ENCODE measurements at regions not wholly inside any gene's neighbourhood (a gene's known extent, or its start where the extent isn't known, plus 50 kb on each side); places are given as distances from the start of the nearest gene placed in this dataset.
"Not testable (repeated sequence)": the region's sequence is repeated elsewhere in the genome, so short reads cannot be mapped to it uniquely, and the experiment has no call there.

GRCh38 chr14:53386362-53386761 is 233.2 kb upstream of the DDHD1 start:
- DNase-seq, result no peak

GRCh38 chr14:53384536-53384935 is 231.4 kb upstream of the DDHD1 start:
- DNase-seq, result no peak

- DNase-seq, result no peak
Measured at GRCh38 chr14:53384073-53384472, 230.9 kb upstream of the DDHD1 start.

GRCh38 chr14:53381895-53382294 is 228.8 kb upstream of the DDHD1 start:
- DNase-seq, result no peak

GRCh38 chr14:53380867-53381225 is 227.7 kb upstream of the DDHD1 start:
- DNase-seq, result no peak

- DNase-seq, result no peak
Measured at GRCh38 chr14:53380052-53380866, 227.1 kb upstream of the DDHD1 start.

- DNase-seq, result no peak
Measured at GRCh38 chr14:53378142-53378541, 225.0 kb upstream of the DDHD1 start.

GRCh38 chr14:53376064-53376463 is 222.9 kb upstream of the DDHD1 start:
- no peak for DNase-seq

GRCh38 chr14:53375599-53375998 is 222.5 kb upstream of the DDHD1 start:
- no peak for DNase-seq

GRCh38 chr14:53368711-53369201 is 215.6 kb upstream of the DDHD1 start:
- no peak for DNase-seq

- DNase-seq, result no peak
Measured at GRCh38 chr14:53368066-53368465, 214.9 kb upstream of the DDHD1 start.

GRCh38 chr14:53367644-53368026 is 214.5 kb upstream of the DDHD1 start:
- no peak for DNase-seq

- DNase-seq, result no peak
Measured at GRCh38 chr14:53365486-53366130, 212.5 kb upstream of the DDHD1 start.

- not testable (repeated sequence) for DNase-seq
Measured at GRCh38 chr14:53362916-53363315, 209.8 kb upstream of the DDHD1 start.

GRCh38 chr14:53360829-53361228 is 207.7 kb upstream of the DDHD1 start:
- DNase-seq, result no peak

- DNase-seq, result no peak
Measured at GRCh38 chr14:53358166-53358565, 205.0 kb upstream of the DDHD1 start.

- no peak for DNase-seq
Measured at GRCh38 chr14:53356361-53357150, 203.4 kb upstream of the DDHD1 start.

GRCh38 chr14:53355581-53356112 is 202.5 kb upstream of the DDHD1 start:
- no peak for DNase-seq

- DNase-seq, result no peak
Measured at GRCh38 chr14:53354336-53354735, 201.2 kb upstream of the DDHD1 start.

GRCh38 chr14:53350866-53351265 is 197.7 kb upstream of the DDHD1 start:
- no peak for DNase-seq

GRCh38 chr14:53350429-53350828 is 197.3 kb upstream of the DDHD1 start:
- no peak for DNase-seq

- DNase-seq, result no peak
Measured at GRCh38 chr14:53346988-53347387, 193.9 kb upstream of the DDHD1 start.

GRCh38 chr14:53341324-53341723 is 188.2 kb upstream of the DDHD1 start:
- DNase-seq, result no peak

Measured in activated naive CD4-positive, alpha-beta T cell treated with anti-CD3 and anti-CD28 coated beads, Interleukin-2, amount 50 U/mL, for 16 hours (primary cell).